COLO829 (cell line): ENCODE measurements at regions not wholly inside any gene's neighbourhood (a gene's known extent, or its start where the extent isn't known, plus 50 kb on each side); places are given as distances from the start of the nearest gene placed in this dataset.

Source experiments
- DNase-seq: peaks from one replicate; pipeline ENCODE4 v3.0.0; 2012; ENCODE audit warnings: low spot score

DNA sequence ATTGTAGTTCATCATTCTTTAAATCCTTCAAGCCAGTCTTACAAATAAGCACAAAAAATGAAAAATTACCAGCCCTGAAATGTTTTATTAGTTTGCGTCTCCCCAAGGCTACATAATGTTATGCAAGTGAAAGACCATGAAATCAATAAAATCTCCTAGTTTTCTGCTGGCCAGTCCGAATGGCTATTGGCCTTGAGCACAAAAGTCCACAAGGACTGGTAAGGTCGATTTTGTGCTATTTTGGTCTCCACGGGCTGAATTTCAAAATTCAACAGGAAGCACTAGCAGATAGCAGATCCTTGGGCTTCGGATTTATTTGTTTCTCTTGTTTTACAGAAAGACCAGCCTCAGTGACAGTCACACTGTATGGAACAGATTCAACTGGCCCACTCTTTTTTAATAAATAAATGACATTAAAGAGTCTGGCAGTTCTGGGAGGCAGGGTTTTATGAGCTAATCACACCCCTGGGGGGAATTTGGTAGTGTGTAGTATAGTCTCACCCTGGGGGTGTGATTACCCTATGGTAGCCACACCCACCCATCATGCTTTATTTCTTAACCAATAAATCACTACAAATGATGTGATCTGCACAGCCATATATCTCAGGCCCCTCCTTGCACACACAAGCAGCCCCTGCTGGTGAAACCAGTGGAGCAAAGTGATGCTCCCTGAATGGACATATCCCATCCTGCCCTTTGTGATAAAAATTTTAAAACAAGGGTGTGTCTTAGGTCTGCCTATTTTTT, 51.1 kb upstream of the TMEM33 start:
- no peak for DNase-seq

DNA sequence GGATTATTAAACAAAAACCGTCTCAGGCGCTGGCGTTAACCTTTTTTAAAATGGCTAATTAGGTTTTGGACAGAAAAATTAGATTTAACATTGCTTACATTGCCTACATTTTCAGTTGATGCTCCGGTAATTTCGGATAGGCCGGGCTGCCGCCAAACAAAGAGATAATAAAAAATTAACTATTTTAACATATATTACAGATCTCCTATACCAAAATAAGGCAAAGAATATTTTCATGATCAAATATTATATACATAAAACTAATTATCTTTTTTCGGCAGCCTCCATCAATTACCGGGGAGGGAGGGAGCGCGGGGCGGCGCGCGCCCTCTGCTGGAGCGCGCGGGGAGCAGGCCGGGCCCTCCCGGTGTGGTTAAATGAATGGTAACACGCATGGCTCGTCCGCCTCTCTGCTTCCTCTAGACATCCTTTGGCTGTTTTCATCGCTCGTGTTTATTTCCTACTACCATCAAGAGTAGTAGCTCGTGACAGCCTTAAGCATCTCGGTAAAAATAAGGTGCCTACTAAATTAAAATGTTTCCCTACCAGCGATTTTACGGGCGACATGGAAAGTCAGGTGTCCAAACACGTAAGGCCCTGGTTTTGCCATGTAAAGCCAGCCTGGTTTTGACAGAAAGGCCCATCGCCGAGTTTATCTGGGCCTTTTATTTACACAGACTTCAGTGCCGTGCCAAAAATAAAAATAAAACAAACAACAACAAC, 52.4 kb upstream of the TMEM33 start:
- DNase-seq = peak; percentile 70

DNA sequence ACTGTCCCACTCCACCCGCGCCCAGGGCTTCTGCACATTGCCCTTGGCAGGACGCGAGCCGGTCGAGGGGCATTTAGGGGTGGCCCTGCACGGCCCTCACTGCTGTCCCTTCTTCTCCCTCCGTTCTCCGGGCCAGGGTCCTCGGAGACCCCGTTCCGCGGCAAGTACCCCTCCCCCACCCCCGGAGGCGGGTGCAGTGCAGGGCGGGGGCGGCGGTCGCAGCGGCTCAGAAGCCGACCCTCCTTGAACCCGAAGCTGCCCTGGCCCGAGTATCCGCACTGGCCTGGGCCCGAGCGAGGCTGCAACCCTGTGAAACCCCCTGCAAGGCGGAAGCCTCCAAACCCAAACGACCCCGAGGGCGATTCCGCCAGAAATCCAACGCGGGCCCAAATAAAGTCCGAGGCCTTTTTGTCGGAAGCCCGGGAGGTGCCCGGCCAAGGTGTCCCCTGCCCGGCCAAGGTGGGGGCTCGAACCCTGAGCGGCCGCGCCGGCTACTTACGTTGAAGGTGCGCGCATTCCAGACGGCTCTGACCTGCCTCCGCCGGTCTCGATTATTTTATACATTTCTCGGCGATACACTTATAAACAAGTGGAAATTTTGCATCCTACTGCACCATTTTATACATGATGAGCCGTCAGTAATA, 53.1 kb upstream of the TMEM33 start:
- DNase-seq = no peak

DNA sequence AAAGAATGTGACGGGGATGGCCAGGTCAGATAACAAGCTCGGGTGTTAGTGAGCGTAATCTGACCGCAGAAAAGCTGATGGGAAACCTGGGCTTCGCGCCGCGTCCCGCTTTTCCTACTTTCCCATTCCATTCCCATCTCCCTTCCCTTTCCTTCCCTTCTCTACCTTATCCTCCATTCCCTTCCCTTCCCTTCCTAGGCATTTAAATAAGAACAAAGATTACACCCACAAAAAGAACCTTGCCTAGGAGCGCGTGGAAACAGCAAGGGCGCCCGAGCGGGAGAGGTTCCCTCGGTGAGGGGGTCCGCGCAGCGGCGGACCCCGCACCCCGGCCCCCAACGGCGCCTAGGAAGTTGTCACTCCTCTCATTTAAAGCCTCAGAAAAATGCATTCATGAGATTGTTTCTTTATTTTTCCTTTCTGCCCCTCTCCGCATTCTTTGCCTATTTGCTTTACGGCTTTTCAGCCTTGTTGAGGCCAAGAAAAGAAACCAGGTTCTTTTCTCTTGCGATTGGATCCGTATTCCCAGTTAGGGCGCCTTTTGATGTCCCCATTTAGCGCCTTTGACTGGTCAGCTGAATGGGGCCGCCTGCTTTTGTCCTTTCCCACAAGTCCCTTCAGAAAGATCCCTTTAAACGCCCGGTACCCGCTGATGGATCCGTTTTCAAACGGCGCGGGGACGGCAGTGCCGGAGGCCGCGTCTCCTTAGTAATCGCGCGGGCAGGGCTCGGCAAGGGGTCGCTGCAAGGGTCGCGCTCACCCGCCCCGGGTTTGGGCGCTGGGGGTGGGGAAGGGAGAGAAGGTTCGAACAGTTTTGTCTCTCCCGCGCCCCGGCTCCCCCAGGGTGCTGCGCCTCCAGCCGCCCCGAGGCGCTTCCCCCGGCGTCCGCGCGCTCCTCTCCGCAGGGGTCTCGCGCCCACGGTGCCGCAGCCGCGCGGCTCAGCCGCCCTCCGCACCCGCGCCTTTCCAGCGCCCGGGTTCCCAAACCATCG, 54.1 kb upstream of the TMEM33 start:
- no peak for DNase-seq

DNA sequence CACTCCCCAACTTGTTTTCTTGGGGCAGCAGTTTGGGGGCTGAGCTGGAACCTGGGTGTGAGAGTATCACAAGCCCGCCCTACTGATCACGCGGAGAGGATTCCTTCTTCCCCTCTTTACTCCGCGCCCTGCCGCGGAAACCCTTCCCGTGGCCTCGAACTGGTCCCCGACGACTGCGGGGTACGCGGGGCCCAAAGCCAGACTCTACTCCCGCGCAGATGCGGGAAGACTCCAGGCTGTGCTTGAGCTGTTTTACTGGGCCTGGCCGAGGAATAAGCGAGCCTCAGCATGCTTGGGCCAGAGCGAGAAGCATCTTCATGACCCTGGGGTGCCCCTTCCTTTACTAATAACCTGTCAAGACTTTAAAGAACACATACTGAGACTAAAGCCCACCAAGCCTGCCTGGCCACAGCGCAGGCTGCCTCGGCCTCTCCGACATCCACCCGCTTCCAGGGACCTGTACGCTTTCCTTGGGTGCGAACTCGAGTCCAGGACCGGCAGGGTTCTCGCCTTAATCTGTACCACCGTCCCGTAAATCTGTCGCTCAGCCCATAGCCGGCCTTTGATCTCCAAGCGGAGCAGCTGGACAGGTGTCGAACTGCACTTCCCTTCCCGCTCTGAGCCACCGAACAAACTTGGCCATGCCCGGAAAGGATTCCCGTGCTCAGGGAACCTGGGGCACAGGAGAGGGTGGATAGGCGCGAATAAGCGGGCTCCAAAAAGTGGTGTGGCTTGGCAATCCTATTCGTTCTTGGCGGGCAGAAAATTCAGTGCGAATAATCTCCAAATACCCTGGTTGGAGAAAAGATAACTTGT, 55.0 kb upstream of the TMEM33 start:
- no peak for DNase-seq

DNA sequence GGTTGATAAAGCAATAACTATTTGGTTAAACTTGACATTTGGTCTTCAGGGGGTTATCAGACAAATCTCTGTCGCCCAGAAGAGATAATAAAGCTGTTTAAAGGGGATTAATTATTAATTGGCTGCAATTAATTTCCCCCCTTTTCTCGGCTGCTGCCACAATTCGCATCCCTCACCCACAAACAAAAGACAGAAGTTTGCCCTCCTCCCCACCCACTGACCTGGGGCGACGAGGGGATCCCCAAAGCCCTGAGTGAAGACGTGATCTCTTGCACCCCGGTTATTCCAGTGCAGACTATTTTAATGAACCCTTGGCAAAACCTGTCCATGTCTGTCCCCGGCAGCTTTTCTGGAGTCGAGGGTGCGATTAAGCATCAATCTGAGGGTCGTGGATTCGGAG, 55.7 kb upstream of the TMEM33 start:
- no peak for DNase-seq

DNA sequence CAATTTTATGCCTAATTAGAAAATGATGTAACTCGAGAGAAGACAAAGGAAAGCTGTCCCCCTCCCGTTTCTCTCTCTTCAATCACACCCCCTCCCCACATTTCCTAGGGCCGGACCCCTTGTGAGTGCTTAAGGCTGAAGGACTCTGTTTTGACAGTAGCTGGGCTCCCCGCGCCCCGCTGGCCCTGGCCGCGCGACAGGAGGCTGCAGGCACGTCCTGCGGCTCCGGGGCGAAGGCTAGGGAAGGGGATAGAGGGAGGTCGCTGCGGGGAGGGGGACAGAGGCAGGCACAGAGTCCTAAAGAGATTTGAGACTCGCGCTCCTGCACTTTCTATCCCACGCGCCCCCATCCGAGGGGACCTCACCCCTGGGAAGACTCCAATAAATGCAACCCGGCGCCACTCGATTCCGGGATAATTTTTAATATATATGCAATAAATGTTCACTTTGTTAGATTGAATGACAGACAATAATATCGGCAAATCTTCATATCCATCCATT, 56.2 kb upstream of the TMEM33 start:
- DNase-seq = no peak

DNA sequence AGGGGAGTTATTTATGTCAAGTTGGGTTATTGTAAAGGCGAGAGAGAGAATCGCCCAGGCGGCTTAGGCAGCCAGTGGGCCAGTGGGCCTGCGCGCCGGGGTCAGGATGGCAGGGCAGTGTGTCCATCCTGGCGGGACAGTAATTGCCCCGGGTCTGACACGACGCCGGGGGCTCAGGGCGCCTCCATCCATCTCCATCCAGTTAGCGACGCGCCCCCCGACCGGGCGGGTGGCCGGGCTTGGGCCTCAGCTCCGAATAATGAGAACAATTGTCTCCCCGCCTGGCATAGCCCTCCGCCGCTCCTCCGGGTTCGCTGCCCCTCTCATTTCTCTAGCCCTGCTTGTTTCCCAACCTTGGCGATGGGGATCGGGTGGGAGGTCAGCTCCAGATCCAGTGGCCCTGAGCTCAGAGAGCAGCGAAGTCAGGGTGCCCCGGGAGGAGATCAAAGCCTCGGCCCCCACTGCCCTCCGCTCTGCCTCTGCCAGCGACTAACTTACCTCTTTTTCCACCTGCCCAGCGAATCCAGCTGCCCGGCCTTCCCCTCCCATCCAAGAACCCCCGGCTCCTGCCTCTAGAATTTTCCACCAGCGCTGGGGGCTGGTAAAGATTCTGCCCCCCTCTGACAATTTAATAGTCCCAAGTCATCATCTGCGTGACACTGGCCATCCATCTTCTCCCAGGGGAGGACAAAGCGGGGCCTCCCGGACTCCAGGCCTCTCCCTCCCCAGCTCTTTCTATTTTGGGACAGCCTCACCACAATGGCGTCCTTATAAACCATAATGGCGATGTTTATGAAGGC, 56.9 kb upstream of the TMEM33 start:
- DNase-seq = no peak

DNA sequence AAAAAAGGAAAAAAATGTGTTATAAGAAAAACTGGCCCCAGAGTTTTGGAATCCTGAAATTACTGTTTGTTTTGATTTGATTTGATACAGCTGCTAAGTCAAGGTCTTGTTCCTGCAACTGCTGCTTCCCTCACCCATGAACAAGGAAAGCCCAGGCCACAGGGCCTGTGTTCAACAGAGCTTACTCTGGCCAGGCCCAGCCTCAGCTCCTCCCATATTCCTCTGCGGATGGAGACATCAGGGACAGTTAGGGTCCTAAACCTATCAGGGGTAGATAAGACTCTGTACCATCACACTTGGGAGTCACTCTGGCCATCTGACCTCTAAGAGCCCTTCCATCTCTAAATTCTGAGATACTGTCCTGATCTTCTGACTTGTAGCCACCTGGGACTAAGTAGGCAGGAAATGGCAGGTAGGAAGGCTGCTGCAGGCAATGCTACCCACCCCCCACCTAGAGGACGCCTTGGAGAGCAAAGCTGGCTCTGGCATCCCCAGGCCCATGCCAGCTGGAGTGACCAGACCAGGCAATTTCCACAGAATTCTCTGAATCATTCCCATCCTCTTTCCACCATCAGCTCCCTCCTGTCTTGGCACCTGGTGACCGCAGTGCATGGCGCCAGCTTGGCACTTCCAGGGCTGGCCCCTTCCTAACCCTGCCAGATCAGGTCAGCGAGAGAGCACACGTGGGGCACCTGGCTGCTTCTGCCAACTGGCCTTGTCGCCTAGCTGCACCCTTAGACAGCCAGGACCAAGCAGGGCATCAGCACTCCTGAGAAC, 58.0 kb upstream of the TMEM33 start:
- no peak for DNase-seq

DNA sequence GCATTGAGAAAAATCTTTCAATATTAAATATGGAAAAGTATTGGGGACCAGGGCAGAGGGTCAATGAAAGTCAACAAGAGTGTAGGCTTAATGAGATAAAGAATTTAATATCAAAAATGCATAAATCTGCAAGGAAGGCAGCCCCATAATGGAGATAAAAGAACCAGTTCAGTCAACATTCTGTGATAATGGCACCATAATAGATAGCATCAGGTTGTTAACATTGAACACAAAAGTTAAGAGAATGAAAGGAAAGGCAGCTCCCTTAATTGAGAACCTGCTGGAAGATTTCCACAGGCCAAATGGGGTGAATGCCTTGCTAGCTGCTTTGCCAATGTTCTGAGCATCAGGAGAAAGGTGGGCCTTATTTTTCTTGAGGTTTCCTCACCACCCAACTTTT, 60.4 kb upstream of the TMEM33 start:
- no peak for DNase-seq

DNA sequence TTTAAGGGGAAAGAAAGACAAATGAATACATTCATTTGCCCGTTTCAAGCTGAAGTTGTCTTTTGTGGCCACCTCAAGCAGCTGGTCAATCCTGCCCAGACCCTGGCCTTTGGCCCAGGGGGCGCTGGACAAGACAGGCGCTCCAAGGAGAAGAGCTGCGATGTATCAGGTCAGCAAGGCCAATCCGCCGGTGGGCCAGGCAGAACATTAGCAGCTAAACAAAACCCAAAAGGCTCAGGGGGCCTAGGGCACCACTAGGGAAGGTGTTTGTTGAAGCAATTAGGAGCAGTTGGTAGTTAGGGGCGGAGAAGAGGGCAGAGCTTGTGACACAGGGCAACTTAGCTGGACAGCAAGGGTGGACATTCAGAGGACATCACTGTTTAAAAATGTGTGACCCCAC, 60.8 kb upstream of the TMEM33 start:
- DNase-seq = no peak

DNA sequence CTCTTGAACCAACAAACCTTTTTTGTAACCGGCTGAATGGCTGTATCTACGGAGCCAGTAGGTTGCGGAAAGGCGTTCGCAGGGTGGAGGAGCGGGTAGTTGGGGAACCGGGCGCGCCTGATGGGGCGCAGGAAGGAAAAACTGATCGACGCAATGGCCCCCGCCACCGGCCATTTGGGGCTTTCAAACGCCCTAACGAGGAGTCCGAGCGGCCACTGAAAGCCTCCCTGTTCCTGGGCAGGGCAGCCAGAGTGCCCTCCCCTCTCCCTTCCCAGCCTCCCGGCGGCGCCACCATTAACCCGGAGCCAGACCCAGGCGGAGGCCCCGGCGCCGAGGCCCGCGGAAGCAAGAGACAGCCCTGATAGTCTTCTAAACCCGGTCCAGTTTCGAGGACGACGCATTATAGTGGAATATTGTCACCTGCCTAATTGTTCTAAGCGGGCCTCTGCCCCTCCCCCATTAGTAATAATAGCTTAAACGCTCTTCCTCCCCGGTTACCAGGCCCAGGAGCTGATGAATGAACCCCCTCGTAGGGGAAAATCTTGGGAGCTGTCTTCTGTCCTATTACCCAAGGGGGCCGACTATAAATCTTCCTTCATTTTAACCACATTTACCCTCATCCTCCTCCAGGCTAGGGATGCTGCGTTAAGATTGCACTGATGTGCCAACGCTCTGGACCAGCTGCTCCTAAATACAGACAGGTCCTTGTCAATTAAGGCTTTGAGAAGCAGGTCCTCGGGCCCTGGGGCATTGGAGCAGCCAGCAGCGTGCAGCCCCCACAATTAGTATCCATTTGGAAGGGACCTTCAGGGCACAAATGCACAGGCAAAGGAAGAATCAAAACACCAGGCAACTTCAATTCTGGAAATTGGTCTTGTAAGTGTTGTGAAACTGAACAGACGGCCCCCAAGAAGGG, 61.6 kb upstream of the TMEM33 start:
- DNase-seq = no peak

DNA sequence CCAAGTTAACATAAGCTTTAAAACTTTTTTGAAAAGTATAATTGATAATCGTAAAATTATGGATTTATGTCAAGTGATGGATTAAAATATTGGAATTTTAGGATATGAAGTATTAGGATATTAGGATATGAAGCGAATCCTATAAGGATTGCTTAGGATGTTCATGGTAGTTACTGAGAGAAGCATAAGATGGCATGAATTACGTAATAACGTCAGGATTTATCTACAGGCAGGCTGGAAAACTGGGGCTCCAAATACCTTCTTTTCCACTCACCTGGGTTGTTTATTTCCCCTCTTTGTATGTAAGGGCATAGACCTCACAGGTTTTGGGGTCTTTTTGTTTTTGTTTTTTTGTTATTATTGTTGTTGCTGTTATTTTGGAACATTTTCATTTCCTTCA, 65.2 kb upstream of the TMEM33 start:
- no peak for DNase-seq

DNA sequence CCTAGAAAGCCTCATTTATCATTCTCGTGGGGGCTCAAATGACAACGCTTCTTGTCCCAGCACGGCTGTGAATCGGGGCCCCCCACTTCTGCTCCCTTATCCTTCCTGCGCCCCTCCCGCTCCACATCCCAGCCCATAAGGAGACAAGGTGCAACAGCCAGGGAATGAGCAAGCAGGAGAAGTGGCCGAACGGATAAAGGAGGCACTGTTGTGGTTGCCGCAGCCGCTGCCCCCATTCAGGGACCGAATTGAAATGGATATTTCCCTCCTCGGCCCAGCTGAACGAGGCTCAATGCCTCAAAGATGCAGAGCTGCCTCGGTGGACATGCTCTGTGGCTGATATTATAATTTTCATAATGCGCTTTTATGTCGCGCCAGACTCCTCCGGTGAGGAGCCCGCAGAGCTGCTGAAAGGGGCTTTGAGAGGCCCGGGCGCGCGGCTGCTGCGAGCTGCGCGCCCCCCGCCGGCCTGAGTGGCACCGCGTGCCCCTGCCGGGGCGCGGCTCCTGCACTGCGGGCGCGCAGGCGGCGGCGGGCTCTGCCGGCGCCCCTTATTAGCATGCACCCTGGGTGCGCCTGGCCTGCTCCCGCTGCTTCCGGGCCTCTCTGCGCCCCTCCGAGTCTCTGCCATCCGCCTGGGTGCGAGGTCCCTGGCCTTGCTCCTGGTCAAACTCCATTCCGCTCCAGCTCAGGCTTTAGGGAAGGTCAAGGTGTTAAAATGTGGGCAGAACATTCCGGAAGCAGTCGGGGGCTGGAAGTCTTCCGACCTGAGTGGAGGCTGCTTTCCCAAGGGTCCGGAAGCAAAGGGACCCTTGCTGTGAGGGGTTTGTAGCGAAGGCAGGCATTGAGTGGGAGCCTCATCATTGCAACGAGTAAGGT, 68.2 kb upstream of the TMEM33 start:
- DNase-seq = no peak

DNA sequence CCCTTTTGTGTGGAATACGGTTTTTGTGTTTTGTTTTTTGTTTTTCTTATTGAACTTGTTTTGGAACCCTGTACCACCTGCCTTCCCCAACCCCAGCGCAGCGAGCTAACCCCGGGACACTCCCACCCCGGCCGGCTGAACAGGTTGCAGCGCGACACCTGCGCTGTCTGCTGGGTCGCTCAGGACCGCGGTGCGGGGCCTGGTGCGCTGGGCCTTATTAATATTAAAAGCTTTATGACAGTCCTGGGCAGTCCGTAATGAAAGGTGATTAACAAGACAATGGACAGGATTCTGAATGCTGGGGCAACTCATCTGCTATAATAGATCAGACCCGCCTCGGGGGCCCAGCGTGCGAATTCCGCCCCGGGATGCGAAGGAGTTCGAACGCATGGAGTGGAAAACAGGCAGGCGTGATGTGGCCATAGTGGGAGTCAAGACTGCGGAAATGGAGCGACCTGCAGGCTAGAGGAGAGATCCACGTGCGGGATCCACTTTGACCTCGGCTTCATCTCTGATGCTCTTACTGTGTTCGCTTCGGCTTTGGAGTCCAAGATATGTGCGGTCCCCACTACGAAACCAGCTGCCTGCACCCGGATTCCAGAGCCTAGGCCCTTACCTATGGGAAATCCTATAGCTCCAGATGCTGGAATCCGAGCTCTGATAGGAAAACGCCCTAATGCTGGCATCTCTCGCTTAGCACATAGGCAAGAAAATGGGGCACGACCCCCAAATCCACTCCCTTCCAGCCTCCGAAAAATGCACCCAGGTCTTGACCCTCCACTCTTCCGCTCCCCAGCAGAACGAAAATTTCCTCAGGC, 69.0 kb upstream of the TMEM33 start:
- DNase-seq = no peak

DNA sequence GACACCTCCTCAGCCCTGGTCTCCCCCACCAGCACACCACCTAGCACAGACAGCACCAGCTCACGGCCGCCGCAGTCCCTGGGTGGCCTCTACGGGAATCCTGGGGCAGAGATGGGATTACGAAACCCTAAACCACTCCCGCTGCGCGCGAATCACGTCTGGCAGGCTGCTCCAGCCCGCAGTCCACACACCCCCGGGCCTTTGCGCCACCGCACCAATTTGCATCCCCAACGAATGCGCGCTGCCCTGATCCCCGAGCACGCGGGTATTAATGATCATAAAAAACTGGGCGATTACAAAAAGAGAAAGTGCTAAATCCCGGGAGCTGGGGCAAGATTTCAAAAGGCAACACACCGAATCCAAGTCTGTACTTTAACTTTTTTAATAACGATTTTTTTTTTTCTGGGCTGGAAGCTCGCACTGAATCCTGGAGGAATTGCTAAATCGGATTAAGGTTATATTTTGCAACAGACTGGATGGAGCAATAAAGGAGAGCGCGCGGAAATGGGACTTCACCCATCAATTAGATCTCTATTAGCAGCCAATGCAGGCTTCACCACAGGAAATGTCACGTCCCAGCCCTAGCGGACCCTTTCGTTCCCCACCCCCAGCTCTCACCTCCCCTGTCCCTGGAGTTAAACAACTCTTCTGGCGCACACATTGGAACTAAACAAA, 69.8 kb upstream of the TMEM33 start:
- no peak for DNase-seq
